GM12892 (cell line): ENCODE measurements at regions not wholly inside any gene's neighbourhood (a gene's known extent, or its start where the extent isn't known, plus 50 kb on each side); places are given as distances from the start of the nearest gene placed in this dataset.

Source experiments
- POLR2A ChIP-seq: IDR thresholded peaks from 2 replicates; pipeline ENCODE4 v1.6.1; 2011; ENCODE audit warnings: low read depth, low read length, control low read depth
- POLR2AphosphoS5 ChIP-seq: IDR thresholded peaks from 2 replicates; pipeline ENCODE4 v1.6.1; 2011; ENCODE audit warnings: low read depth, low read length, control low read depth
- TAF1 ChIP-seq: IDR thresholded peaks from 2 replicates; pipeline ENCODE4 v1.6.1; 2011; ENCODE audit warnings: low read depth, mild to moderate bottlenecking, control low read depth, low read length, borderline replicate concordance

DNA sequence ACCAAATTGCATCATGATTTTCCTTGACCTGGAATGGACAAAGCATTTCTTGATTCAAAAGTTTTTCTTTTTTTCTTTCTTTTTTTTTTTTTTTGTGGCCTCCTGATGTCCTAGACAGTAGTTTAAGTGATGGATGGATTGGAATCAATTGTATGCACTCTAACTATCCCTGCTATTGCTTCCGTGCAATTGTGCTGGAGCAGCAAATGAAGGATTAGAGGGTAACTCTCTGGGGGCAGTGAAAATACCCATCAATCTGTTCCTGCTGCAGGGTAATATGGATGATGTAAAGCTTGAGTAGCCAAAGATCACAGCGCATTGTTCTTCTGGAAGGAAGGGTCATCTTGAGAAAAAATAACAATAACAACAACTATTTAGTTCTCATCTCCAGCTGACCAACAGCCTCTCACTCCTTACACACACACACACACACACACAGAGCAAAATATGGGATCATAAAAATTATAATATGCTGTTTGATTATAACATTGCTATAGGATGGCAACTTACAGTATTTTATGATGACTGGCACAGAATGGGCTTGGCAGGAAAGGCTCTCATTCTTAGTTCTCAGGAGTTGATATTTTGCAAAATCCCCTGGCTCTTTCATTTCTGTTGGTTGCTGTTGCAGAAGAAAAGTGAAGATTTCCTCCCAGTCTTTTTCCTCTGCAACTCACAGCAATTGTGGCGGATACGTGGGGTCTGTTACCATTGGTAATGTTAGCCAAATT lies 160.9 kb upstream of the DMAC1 start:
- TF ChIP-seq POLR2AphosphoS5 (no peak), TAF1 (no peak), POLR2A (no peak)
